ENCODE measurements at regions not wholly inside any gene's neighbourhood (a gene's known extent, or its start where the extent isn't known, plus 50 kb on each side); places are given as distances from the start of the nearest gene placed in this dataset.

- DNase-seq (ENCODE audit: low read depth), result peak; percentile 39
- no peak for TF ChIP-seq CTCF (IDR thresholded peaks at IDR 0.05; ENCODE audit: insufficient read depth, low read depth, low read length, missing control alignments)
- H3K4me3 ChIP-seq (ENCODE audit: low read length), result no peak overlapping the region
Measured at GRCh38 chr12:127260531-127260930, 1006.4 kb upstream of the TMEM132C start.

- DNase-seq (ENCODE audit: low read depth), result no peak
- TF ChIP-seq CTCF (IDR thresholded peaks at IDR 0.05; ENCODE audit: insufficient read depth, low read depth, low read length, missing control alignments), result no peak
- no peak overlapping the region for H3K4me3 ChIP-seq (ENCODE audit: low read length)
Measured at GRCh38 chr12:127260999-127261398, 1006.0 kb upstream of the TMEM132C start.

DNA sequence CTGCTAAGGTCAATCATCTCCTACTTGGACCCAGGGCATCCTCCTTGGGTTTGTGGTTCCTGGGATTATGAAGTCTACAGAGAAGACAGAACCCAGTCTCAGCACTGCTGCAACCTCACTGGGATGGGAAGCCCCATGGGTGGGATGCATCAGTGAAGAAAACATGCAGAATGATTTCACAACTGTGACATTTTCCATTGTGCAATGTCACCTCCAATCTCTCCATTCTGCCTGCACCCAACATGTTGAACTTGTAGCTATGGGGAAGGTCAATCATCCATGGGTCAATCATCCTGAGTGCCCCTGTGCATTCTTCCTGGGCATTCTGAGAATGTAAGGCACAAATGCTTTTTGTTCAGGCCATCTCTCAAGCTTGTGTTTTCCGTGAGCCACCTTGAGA, 1004.4 kb upstream of the TMEM132C start:
- no peak for DNase-seq (ENCODE audit: low read depth)
- no peak overlapping the region for H3K4me3 ChIP-seq (ENCODE audit: low read length)
- TF ChIP-seq CTCF (IDR thresholded peaks at IDR 0.05; ENCODE audit: insufficient read depth, low read depth, low read length, missing control alignments), result no peak

DNA sequence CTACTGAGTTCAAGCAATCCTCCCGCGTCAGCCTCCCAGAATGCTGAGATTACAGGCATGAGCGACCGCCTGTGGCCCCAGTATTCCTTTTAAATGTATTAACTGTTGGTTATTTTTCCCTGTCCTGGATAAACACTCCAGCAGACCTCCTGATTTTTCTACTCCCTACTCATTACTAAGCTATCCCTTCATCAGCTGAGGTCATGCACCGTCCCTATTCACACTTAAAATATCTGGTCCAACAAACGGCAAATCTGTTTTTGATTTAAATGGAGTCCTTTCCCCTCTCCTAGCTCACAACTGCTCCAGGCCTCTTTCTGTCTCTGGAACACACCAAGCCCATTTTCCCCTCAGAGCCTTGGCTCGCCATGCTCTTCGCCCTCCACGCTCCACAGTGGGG, 1003.3 kb upstream of the TMEM132C start:
- DNase-seq (ENCODE audit: low read depth), result no peak
- TF ChIP-seq CTCF (IDR thresholded peaks at IDR 0.05; ENCODE audit: insufficient read depth, low read depth, low read length, missing control alignments), result no peak
- no peak overlapping the region for H3K4me3 ChIP-seq (ENCODE audit: low read length)

DNA sequence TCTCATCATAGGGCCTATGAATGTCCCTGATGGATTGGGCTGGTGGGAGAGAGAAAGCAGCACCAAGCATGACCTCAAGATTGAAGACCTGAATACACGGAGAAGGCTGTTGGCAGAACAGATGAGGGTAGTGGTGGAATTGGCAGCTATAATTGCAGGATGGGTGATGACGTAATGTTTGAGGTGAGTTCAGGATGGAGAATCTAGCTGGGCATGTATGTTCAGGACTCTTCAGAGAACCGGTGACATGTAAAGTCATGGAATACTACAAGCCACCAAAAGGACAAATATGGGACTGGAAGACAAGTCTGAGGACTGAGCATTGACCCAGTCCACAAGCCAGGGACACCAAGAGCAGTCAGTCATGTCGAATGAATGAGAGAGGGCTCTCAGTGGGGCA, 999.8 kb upstream of the TMEM132C start:
- no peak for DNase-seq (ENCODE audit: low read depth)
- no peak overlapping the region for H3K4me3 ChIP-seq (ENCODE audit: low read length)
- TF ChIP-seq CTCF (IDR thresholded peaks at IDR 0.05; ENCODE audit: insufficient read depth, low read depth, low read length, missing control alignments), result no peak

GRCh38 chr12:127268213-127268612, 998.8 kb upstream of the TMEM132C start:
- H3K4me3 ChIP-seq (ENCODE audit: low read length), result no peak overlapping the region
- DNase-seq (ENCODE audit: low read depth), result no peak
- TF ChIP-seq CTCF (IDR thresholded peaks at IDR 0.05; ENCODE audit: insufficient read depth, low read depth, low read length, missing control alignments), result no peak

- H3K4me3 ChIP-seq (ENCODE audit: low read length), result no peak overlapping the region
- no peak for TF ChIP-seq CTCF (IDR thresholded peaks at IDR 0.05; ENCODE audit: insufficient read depth, low read depth, low read length, missing control alignments)
- DNase-seq (ENCODE audit: low read depth), result no peak
Measured at GRCh38 chr12:127268706-127269425, 998.1 kb upstream of the TMEM132C start.

Data from epithelial cell of esophagus (primary cell).